ENCODE measurements at regions not wholly inside any gene's neighbourhood (a gene's known extent, or its start where the extent isn't known, plus 50 kb on each side); places are given as distances from the start of the nearest gene placed in this dataset.

- no peak for DNase-seq
- intact Hi-C loops (cut with DNase I): no loop called here
These were observed 472.7 kb downstream of the PTPRU start for GRCh38 chr1:29708796-29709703.

- no peak for DNase-seq
- intact Hi-C loops (cut with DNase I): no loop called here
These were observed 472.1 kb downstream of the PTPRU start for GRCh38 chr1:29708381-29708780.

- intact Hi-C loops (cut with DNase I): no loop called here
- DNase-seq: no peak
These were observed 471.5 kb downstream of the PTPRU start for GRCh38 chr1:29707796-29708195.

- intact Hi-C loops (cut with DNase I): no loop called here
- peak in 15 of 42 donors; percentile 7 to 52 (median 30) for DNase-seq
These were observed 470.6 kb downstream of the PTPRU start for GRCh38 chr1:29706936-29707335.

- peak in 10 of 42 donors; percentile 20 to 72 (median 40) for DNase-seq
- intact Hi-C loops (cut with DNase I): no loop called here
These were observed 468.1 kb downstream of the PTPRU start for GRCh38 chr1:29704430-29704829.

GRCh38 chr1:29703596-29704370, 467.5 kb downstream of the PTPRU start:
- DNase-seq: peak in 23 of 42 donors; percentile 20 to 70 (median 44)
- intact Hi-C loops (cut with DNase I): no loop called here

GRCh38 chr1:29700491-29700890, 464.2 kb downstream of the PTPRU start:
- intact Hi-C loops (cut with DNase I): no loop called here
- no peak for DNase-seq

GRCh38 chr1:29698626-29699025, 462.3 kb downstream of the PTPRU start:
- DNase-seq: no peak
- intact Hi-C loops (cut with DNase I): no loop called here

- DNase-seq: peak in 38 of 42 donors; percentile 20 to 87 (median 53)
- intact Hi-C loops (cut with DNase I): no loop called here
These were observed 461.7 kb downstream of the PTPRU start for GRCh38 chr1:29698033-29698432.

GRCh38 chr1:29697391-29697780, 461.1 kb downstream of the PTPRU start:
- DNase-seq: no peak
- intact Hi-C loops (cut with DNase I): no loop called here

- intact Hi-C loops (cut with DNase I): no loop called here
These were observed 460.5 kb downstream of the PTPRU start for GRCh38 chr1:29696656-29697390.

GRCh38 chr1:29695803-29696202, 459.5 kb downstream of the PTPRU start:
- intact Hi-C loops (cut with DNase I): no loop called here
- peak in 36 of 42 donors; percentile 26 to 81 (median 52) for DNase-seq

More at GRCh38 chr1:29696656-29697390, 460.5 kb downstream of the PTPRU start:
- no peak for DNase-seq

GRCh38 chr1:29695036-29695435, 458.7 kb downstream of the PTPRU start:
- intact Hi-C loops (cut with DNase I): no loop called here
- DNase-seq: no peak

GRCh38 chr1:29691499-29691898, 455.2 kb downstream of the PTPRU start:
- intact Hi-C loops (cut with DNase I): no loop called here
- DNase-seq: no peak

GRCh38 chr1:29690156-29690555, 453.8 kb downstream of the PTPRU start:
- intact Hi-C loops (cut with DNase I): no loop called here
- peak in 8 of 42 donors; percentile 6 to 32 (median 11) for DNase-seq

GRCh38 chr1:29689372-29690030, 453.2 kb downstream of the PTPRU start:
- DNase-seq: peak in 40 of 42 donors; percentile 32 to 82 (median 62)
- intact Hi-C loops (cut with DNase I): no loop called here

GRCh38 chr1:29688471-29689365, 452.4 kb downstream of the PTPRU start:
- peak in 40 of 42 donors; percentile 31 to 92 (median 68) for DNase-seq

More at GRCh38 chr1:29688471-29689365, 452.4 kb downstream of the PTPRU start:
- intact Hi-C loops (cut with DNase I): no loop called here

All from head of caudate nucleus (tissue), 42 donors.